CD4-positive, alpha-beta T cell treated with Interleukin-17A for 1 hour (primary cell): ENCODE measurements at regions not wholly inside any gene's neighbourhood (a gene's known extent, or its start where the extent isn't known, plus 50 kb on each side); places are given as distances from the start of the nearest gene placed in this dataset.
A peak's percentile ranks its signal among the peaks of the same experiment; 100 is the strongest.

Experiments
- DNase-seq: peaks from one replicate; pipeline ENCODE4 v3.0.0-alpha.2; 2020

GRCh38 chr16:80033783-80034468 is 433.4 kb upstream of the MAF start:
- no peak for DNase-seq

DNA sequence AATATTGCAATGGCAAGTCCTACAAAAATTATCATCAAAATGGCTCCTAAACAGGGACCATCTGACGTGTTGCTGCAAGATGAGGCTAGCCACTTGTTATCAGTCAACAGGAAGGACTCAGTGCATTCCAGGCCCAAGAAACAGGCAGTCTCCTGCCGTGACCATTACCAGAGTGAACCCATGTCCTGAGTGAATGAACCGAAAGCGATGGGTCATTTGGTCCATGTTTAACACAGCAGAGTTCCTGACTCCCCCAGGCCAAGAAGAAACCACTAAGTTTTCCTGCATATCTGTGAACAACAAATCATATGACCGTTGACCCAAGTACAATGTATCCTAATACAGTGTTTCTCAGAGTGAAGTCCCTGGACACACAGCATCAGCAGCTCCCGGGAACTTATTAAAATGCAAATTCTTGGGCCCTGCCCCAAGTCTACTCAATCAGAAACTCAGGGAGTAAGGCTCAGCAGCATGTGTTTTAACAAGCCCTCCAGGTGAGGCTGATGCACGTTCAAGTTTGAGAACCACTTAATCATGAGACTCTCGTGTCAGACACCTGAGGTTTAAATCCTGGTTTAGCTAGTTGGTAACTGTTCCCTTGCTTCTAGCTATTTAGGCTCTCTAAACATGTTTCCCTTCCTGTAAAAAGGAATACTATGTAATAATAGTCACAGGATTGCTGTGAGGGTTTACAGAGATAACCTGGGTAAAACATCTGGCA is 429.4 kb upstream of the MAF start:
- no peak for DNase-seq

DNA sequence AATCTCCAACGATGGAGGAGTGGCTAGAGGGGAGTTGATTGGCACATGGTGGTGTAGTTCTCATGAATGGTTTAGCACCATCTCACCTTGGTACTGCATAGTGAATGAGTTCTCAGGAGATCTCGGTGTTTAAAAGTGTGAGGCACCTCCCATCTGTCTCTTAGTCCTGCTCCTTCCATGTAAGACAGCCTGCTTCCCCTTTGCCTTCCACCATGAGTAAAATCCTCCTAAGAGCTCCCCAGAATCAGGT is 428.8 kb upstream of the MAF start:
- no peak for DNase-seq

DNA sequence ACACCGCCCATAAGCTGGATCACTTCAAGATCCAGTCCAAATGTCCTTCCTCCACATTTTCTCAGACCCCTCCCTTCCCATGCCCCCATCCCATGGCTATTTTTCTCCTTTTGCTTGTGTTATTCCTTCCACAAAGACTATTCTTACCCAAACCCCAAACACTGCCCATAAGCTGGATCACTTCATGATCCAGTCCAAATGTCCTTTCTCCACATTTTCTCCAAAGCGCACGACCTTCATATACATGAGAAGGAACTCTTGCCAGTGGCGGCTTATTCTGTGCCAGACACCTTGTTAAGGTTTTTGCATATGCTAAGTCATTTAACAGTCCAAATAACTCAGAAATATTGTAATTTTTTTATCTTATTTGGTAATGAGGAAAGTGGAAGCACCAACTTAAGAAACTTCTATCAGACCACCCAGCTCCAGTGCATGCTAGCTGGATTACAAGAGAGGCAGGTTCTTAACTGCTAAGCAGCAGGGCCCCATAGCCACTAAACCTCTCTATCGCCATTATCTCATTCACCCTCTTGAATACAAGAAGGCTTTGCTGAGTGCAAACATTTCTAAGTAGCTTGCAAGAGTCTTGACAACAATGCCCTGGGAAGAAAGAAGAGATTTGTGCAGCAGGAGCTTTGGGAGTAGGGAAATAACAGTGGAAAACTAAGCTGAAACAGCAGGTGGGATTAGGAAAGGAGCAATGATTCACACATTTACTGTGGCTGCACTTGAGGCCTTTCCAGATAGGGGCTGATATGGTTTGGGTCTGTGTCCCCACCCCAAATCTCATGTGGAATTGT is 428.2 kb upstream of the MAF start:
- no peak for DNase-seq

DNA sequence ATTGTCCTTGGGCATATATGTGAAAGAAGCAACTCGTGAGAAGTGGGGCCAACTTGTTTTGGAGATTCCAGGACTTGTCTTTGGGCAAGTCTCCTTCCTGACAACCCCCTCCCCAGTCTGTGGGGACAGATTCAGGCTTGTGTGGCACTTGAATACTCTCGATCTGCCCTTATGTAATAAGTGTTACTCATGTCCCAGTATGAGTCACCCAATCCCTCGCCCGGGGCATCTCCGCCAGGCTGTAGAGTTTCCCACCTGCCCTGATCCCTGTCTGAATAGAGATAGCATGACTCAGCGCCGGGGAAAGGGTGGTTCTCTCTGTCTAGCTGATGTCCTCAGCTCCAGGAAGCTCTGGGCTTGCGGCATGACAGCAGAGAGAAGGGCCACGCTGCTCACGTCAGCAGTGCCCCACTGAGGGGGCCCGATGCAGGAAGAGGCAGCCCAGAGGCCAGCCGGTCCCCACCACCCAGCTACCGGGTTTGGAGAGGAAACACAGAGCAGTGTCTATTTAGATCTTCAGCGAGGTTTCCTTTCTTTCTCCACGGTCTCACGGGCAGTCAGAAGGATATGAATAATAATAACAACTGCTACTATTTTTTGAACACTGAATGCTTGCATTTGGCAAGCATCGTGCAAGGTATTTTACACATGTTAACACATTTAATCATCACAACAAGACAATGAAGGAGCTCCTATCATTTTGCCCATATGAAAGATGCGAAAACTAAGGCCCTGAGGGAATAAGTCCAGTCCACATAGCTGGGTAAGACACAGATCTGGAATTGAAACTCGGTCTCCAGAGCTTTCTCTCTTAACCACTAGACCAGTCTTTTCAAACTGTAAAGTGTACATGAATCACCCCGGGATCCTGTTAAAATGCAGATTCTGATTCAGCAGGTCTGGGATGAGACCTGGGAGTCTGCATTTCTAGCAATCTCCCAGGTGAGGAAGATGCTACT is 426.7 kb upstream of the MAF start:
- DNase-seq, result peak; percentile 34

DNA sequence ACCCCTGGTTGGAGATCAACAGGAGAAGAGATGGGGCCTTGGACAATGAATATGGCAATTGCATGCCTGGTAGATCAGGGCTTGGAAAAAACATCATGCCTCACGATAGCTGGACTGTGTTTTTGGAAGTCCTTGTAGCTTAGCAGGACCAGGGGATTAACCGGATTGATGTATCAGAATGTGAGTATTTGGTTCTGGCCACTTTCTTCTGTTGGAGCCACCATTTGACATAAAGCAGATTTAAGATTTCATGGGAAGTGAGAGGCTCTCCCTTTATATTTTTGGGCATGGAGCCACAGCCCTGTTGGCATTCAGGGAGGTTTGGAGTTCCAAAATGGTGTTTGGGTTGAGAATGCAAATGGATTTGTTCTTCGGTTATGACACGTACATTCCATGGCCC is 424.7 kb upstream of the MAF start:
- DNase-seq, result no peak

DNA sequence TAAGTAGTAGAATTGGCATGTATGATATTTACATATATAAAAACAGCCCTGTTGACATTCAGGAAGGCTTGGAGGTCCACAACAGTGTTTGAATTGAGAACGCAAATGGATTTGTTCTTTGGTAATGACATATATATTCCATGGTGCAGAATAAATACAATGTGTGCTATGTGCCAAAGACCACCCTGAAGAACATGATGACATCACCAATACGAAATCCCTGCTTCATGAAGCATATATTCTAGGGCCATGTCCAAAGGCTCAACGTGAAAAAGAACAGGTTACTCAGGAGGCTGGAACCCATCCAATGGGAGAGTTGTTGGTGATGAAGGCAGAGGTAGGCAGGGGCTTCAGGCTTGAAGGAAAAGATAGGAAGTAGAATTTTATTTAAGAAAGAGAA is 423.9 kb upstream of the MAF start:
- no peak for DNase-seq

GRCh38 chr16:80023865-80024264 is 423.3 kb upstream of the MAF start:
- DNase-seq, result no peak

- DNase-seq, result no peak
These were observed 418.9 kb upstream of the MAF start for GRCh38 chr16:80019395-80019794.

DNA sequence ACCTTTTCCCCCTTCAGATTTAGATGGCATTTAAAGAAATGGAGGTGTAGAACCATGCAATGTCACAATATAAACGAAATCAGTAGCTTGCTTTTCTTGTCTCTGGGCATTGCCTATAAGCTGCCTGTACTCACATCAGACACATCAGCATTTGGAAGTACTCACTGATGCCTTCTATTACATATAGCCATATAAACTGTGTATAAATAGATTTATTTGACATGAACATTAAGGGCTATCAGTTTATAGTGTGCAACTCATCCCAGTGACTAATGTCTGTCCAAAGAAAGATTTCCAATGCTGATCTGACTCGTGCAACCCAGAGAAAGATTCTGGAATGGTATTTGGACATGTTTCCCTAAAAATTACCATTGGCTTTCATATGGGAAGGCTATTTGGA is 417.9 kb upstream of the MAF start:
- no peak for DNase-seq

- DNase-seq, result no peak
These were observed 416.3 kb upstream of the MAF start for GRCh38 chr16:80016731-80017326.

DNA sequence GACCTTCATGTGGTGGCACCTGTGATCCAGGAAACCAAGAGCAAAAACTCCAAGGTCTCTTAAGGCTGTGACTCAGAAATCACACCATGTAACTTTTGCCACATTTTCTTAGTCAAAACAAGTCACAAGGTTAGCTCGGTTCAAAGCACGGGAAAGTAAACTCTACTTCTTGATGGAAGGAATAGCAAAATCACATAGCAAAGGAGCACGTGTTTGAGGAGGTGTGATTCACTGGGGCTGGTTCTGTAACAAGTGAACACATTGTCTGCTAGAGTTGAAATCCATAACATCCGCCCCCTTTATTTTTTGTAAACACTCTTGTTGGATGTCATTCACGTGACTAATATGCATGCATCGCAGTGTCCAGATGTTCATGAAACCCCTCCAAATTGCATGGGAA is 415.0 kb upstream of the MAF start:
- DNase-seq, result no peak

GRCh38 chr16:80014241-80014939 is 413.9 kb upstream of the MAF start:
- DNase-seq, result no peak

- no peak for DNase-seq
These were observed 412.0 kb upstream of the MAF start for GRCh38 chr16:80012586-80012985.

- no peak for DNase-seq
These were observed 409.6 kb upstream of the MAF start for GRCh38 chr16:80009971-80010659.

GRCh38 chr16:80008857-80009256 is 408.3 kb upstream of the MAF start:
- DNase-seq, result no peak

DNA sequence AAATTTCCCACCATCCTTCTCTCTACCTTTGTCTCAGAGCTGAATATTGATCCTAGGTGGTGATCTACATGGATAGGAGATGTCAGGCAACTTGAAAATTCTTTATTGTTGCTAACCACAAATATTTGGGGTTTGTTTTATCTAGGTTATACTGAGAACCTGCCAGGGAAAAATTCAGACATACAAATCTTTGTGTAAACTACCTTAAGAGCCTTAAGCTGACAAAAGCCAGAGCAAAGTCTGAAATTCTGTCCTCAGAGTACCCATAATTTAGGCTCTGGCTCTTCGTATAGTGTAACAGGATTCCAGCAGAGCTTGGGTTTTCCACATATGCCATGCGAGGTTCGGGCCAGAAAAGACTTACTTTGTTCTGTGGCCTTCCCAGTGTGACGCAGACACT is 406.7 kb upstream of the MAF start:
- DNase-seq, result no peak

DNA sequence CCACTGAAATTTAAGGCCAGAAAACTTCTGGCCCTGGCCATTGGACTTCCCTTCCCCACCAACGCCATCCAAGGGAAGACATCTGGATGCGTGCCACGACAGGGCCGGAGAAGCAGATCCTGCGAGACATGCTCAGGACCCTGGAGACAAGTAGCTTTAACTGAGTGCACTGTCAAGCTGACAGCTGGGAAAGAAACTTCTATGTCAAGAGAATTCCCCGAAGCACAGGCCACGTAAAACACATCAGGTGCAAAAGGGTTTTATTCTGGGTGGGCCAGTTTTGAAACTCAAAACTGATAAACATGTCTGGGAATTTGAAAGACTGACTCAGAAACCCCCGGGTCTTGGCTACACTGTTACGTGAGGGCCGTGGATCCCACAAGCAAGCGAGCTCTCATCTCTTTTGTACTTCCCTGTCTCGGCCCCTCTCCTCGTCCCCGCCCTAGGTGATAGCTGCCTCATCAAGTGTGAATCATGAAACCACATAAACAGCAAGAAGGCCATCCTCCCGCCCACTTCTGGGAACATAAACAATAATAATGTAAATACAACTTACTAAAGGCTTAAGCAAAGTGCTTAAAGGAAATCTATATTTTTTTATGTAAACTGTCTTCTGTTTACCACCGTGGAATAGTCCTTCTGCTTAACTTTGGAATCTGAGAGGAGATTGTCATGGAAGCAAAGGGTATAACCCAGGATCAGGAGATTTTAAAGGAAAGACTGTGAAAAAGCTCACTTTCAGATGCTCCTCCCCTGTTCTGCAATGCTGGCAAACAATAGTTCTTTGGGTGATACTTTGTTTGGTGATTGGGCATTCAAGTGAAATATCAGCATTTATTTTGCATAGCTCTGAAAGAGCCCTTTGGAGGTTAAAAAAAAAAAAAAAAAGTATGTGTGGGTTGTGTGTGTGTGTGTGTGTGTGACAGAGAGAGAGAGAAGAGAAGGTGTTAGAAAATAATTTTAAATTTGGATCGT is 406.0 kb upstream of the MAF start:
- no peak for DNase-seq

DNA sequence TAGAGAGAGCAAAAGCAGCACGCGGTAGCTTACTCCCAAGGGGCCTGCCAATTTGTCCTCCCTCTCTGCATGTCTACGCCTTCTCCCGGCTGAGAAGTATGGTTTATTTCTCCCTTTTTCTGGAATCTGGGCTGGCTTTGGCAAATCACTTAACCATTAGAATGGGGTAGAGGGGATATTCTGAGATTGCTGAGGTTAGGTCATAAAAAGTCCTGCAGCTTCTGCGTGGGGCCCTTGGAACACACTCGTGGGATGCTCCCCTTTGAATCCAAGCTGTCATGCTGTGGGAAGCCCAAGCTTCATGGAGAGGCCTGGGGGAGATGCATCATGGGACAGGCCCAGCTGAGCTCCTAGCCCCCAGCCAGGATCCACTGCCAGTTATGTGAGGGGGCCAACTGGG is 403.6 kb upstream of the MAF start:
- DNase-seq, result no peak

DNA sequence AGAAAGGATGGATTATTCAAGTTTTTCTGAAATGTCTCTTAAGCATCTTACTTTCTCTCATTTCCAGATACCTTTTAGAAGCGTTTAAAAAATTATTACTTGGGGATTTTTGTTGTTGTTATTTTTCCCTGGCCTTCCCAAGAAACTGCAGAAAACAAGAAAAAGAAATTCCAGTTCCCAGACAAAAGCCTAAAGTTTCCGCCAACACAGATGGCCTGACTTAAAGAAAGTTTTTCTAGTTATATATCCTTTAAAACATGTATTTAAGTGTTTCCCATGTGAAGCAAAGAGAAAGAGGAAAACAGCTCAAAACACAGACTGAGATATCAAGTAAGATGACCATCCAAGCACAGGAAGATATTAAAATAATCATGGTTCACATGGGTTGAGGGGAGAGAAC is 401.7 kb upstream of the MAF start:
- no peak for DNase-seq
